Fibroblast of upper back skin (primary cell): ENCODE measurements at regions not wholly inside any gene's neighbourhood (a gene's known extent, or its start where the extent isn't known, plus 50 kb on each side); places are given as distances from the start of the nearest gene placed in this dataset.
"Not testable (repeated sequence)": the region's sequence is repeated elsewhere in the genome, so short reads cannot be mapped to it uniquely, and the experiment has no call there.

Experiments used
- DNase-seq: peaks from one replicate; pipeline ENCODE4 v3.0.0-alpha.2; 2013

DNA sequence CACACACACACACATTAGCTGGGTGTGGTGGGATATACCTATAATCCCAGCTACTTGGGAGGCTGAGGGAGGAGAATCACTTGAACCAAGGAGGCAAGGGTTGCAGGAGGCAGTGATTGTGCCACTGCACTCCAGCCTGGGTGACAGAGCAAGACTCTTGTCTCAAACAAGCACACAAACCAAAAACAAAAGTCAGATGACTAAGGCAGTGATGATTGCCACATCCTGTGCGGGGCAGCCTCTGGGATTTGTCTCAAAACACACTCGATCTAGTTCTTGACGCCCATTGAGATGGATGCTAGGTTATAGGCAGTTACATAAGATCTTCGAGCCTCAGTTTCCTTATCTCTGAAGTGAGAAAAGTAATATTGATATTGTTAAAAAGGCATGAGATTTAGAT, 57.8 kb upstream of the NBPF8 start:
- peak; percentile 7 for DNase-seq

- DNase-seq: peak; percentile 0
Measured at GRCh38 chr1:120356170-120356569, 58.7 kb upstream of the NBPF8 start.

DNA sequence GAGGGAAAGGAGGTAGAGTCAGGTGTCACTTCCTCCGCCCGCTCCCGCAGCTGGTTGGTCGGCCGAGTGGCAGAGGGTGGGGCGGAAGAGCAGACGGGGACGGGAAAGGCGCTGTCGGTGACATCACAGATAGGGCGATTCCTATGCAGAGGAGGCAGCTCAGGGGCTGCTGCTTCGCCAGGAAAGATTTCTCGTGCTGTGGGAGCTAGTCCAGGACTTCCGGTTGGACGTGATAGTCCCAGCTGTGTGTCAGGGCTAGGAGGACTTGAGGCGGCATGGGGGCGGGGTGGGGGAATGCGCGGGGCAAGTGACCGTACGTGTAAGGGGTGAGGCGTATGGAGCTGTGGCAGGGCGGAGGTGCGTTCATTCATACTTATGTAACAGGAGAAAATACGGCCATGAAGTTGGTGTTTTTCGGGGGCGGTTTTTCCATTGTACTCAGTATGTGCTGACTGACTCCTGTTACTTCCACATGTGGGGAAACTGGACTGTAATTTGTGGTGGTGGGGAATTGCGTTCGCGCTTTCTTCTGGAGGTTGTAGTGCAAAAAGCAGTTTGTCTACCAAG, 60.1 kb upstream of the NBPF8 start:
- peak; percentile 62 for DNase-seq

GRCh38 chr1:120342231-120343073, 72.4 kb upstream of the NBPF8 start:
- DNase-seq: not testable (repeated sequence)

DNA sequence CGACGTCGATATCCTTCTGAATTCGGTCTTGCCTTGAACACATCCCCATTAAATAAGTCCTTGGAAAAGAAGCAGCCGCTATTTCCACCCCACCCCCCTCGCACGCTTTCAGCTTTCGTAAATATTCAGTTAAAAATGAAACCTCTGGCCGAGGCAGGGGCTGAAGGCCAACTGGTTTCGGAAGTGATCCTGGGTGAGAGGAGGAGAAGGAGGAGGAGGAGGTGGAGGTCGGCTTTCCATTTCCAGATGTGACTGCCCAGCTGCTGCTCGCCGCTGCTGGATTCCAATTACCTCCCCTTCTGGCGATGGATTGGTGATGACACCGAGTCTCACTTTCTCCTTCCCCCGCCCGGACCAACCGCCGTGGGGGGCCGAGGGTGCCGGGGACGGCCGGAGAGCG, 73.1 kb upstream of the NBPF8 start:
- DNase-seq: peak; percentile 16

DNA sequence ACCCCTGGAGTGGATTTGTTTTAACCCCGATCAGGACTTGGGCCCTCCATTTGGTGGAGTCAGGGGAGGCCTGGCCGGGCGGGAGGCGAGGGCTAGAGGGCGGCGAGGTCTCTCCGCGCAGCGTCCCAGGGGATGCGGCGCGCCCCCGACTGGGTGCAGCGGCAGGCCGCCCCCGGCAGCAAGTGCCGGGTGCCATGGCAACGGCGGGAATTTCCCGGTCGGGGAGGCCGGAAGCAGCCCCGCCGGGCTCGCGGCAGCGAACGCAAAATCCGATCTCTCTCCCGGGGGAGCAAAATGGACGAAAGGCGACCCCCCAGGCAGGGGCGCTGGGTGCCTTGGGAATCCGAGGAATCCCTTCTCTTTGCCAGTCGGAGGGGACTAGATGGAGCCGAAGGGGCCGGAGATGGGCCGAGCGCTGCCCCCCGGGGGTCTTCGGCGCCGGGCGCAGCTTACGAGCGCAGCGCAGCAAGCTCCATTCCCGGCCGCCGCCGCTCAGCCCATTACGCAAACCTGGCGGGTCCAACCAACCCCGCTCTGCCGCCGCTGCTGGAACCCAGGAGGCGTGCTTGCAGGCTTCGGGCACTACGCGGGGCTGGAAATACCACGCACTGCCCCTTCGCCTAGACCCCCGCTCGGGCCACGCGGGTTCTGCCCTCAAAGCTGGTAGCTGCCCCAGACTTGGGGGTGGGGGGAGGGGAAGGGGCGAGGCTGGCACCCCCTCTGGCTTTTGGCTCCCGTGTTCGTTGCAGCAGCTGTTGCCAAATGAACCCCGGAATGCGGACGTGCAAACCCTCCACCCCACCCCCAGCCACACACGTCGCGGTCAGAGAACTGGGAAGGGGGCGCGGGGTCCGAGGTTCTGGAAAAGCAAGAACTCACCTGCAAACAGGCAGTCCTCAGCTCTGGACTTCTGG, 73.7 kb upstream of the NBPF8 start:
- DNase-seq: not testable (repeated sequence)

GRCh38 chr1:120315738-120316137, 99.1 kb upstream of the NBPF8 start:
- not testable (repeated sequence) for DNase-seq

GRCh38 chr1:120311930-120312329, 102.9 kb upstream of the NBPF8 start:
- DNase-seq: not testable (repeated sequence)

DNA sequence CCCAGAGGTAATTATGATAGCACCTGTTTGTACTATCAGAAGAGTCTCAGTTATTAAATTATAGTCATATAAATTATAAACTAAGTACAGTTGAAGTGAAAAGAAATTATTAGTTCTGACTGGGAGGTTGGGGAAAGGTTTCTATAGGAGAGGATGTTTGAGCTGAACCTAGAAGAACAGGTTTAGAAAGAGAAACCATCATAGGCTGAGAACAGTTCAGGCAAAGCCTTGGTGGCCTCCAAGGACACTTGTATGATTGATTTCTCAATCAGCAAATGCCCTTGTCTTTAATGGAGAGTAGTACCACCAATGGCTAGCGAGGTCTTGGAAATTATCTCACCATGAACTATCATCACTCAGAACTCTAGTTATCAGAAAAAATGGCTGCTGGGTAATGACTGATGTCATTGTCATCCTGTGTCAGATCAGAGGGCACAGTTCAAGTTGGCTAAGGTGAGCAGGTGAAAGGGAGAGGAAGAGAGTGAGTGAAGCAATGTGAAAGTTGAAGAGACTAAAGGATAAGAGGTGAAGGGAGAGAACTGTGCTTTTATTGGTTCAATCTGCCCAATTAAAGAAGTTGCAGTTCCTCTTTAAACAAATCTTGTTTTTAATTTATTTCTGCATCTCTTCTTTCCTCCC, 105.8 kb upstream of the NBPF8 start:
- DNase-seq: not testable (repeated sequence)

DNA sequence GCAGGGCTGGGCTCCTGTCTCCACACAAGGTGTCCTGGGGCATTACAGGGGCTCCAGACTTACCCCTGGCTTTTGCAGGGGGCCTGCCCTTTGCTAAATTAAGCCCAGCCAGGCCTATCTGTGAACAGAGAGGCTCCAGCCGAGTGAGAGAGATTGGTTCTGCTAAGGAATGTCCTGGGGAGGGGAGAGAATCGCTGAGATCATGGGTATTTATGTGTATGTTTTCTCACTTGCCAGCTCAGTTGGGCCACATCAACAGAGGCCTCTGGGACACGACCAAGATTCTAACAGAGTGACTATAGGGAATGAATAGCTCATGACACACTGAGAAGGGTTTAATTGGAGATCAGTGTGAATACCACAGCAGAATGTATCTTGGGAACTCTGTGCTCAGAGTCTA, 109.8 kb upstream of the NBPF8 start:
- DNase-seq: not testable (repeated sequence)

DNA sequence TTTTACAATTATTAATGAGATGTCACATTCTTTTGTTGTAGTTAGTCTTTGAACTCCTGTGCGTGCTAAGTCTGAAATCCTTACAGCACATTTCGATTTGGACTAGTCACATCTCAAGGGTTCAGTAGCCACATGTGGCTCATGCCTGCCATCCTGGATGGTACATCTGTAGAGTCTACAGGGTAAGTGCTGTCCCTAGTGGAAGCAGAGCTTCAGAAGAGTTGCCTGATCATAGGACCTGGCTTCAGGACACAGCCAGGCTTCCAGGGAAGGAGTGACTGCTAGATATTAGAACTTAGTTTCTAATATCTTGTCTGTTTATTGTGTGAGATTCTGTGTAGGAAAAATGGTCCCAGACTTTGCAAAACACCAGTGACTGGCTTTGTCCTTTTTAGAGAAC, 110.5 kb upstream of the NBPF8 start:
- DNase-seq: not testable (repeated sequence)

GRCh38 chr1:120299433-120300057, 115.3 kb upstream of the NBPF8 start:
- DNase-seq: not testable (repeated sequence)

- not testable (repeated sequence) for DNase-seq
Measured at GRCh38 chr1:120298487-120298886, 116.3 kb upstream of the NBPF8 start.

DNA sequence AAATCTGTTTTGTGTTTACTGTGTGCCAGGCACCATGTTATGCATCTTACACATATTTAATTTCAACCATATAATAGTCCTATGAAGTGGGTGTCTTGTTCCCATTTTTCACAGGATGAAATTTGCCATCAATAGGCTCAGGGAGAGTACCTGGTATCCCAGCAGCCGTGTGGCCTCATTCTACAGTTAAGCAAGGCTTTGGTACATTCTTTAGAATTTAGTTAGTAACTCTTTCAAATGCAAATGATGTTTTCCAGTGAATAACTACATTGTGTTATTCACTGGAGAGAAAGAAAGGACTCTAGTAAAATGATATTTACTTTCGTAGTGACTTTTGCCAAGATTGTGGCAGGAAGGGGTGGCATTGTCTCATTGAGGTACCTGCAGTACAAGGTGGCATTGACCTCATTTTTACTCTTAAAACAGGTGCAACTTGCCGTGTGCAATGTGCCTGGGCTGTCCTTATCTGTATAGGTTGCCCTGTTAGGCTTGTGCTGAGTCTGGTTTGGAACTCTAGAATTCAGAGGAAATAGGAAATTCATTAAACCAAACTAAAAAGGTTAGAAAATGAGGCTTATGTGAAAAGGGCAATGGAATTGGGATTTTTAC, 117.4 kb upstream of the NBPF8 start:
- not testable (repeated sequence) for DNase-seq

GRCh38 chr1:120290105-120290504, 113.8 kb upstream of the SEC22B start:
- not testable (repeated sequence) for DNase-seq

- DNase-seq: not testable (repeated sequence)
Measured at GRCh38 chr1:120289601-120290074, 113.3 kb upstream of the SEC22B start.

DNA sequence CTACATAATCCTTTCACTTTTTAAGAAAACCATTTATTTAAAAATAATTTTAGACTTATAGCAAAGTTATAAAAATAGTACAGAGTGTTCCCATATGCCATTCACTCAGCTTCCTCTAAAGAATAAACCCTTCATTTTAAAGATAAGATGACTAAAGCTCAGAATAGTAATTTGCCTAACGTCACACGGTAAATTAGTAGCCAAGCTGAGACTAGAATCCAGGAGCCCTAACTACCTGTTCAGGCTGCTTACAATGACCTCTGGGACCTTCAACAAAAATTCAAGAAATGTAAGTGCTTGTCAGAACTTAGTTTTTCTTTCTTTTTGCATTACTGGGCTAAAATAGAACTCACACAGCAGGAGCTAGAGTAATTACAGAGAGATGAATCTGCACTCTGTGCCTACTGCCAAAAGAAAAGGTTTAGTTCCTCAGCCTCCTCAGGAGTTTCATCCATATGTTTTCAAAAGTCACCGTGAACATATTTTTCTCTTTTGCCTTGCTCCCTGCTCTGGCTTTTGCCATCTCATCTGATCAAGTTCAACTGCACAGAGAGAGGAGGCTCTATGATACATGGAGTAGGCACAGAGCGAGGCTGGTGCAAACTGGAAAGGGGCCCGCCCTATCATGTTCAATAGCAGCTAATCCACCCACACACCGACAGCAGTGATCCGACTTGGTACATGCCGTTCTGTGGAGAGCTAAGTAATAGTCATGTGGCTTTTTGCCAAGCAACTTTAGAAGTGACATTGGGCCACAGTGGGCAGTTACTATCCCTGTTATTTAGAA, 112.7 kb upstream of the SEC22B start:
- DNase-seq: not testable (repeated sequence)

DNA sequence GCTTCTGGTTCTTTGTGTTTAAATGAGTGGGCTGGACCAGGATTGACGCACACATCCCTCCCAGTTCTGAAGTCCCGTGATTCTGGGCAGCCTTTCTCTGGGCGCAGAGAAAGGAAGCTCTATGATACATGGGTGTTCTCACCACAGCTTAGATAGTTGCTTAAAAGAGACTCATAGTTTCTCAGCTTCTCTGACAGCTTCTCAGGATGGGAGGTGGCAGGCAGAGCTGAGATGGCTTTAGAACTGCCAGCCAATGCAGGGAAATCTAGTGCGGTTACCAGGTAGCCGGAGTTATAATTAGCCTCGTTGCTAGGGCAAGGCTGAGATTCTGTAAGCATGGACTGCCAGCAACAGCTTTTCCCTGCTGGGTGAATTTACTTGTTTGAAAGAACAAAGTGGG, 111.8 kb upstream of the SEC22B start:
- DNase-seq: not testable (repeated sequence)

DNA sequence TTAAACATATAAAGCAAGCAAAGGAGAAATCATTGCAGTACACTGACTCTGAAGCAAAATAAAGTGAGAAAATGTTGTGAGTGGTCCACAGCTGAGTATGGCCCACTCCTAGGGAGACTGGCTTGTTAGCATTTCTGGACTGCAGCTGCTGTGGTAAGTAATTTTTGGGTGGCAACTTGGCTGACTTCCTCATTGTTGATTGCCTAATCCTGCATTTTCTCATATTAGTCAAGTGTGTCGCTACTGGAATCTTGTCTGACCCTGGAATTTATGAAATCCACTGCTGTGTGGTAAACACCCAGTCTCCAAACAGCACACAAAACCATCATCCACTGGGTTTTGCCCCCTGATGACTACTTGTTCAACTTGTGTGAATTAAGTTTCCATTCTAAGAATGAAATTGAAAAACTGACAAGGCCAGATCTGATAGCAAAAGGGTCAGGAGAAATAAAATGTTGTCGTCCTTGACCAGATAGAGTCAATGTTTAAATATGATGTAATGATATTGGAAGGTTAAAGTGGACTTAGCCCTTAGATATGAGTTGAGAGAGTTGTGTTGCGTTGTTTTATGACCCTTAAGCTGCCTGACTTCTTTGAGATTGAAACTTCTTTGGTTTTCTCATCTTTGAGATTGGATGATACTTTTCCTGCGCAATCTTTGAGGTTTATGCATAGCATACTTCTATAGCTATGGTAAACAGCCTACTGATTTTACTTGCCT, 106.6 kb upstream of the SEC22B start:
- DNase-seq: not testable (repeated sequence)

GRCh38 chr1:120278259-120278610, 101.9 kb upstream of the SEC22B start:
- not testable (repeated sequence) for DNase-seq
